PC-9 (cell line): ENCODE measurements at regions not wholly inside any gene's neighbourhood (a gene's known extent, or its start where the extent isn't known, plus 50 kb on each side); places are given as distances from the start of the nearest gene placed in this dataset.

Source experiments
- BruUV-seq: library from RNA; stranded (reverse); fragments of 400-500 nt; replicated peaks from 2 replicates; lab custom pipeline; 2021; lab: Mats Ljungman, UMichigan
- CTCF ChIA-PET: fragments of 300-600 bp; sonication (Branson Sonifier 250); formaldehyde crosslinking; loops from one replicate; lab custom pipeline; 2022; ENCODE audit warnings: antibody characterized with exemption; lab: Charles Lee
- POLR2A ChIA-PET: fragments of 300-600 bp; sonication (Branson Sonifier 250); formaldehyde crosslinking; loops from one replicate; lab custom pipeline; 2022; ENCODE audit warnings: antibody characterized with exemption; ENCODE audit not compliant: unreplicated experiment; lab: Charles Lee
- DNase-seq, 2 experiments: peaks; one replicate each; pipeline versions ENCODE4 v3.0.0 to v3.0.0-alpha.2; 2015 to 2022; ENCODE audit warnings: mixed read lengths in 1 of 2
- H2AFZ ChIP-seq: fragments of 200-600 bp; sonication (generic); 2 replicates; pipeline ENCODE4 v1.8.1; 2017; ENCODE audit warnings: antibody characterized with exemption
- H3F3A ChIP-seq: fragments of 200-600 bp; sonication (generic); 2 replicates; pipeline ENCODE4 v1.8.1; 2017; ENCODE audit warnings: antibody characterized with exemption, mild to moderate bottlenecking, low read depth; ENCODE audit not compliant: insufficient read depth
- H3K27ac ChIP-seq: fragments of 200-600 bp; sonication (generic); 2 replicates; pipeline ENCODE4 v1.6.1; 2016; ENCODE audit warnings: mixed run types
- H3K27me3 ChIP-seq: fragments of 200-600 bp; sonication (generic); 2 replicates; pipeline ENCODE4 v1.6.1; 2016; ENCODE audit warnings: low read depth, mixed run types; ENCODE audit not compliant: insufficient read depth
- H3K36me3 ChIP-seq: fragments of 200-600 bp; sonication (generic); 2 replicates; pipeline ENCODE4 v1.6.1; 2016; ENCODE audit warnings: low read depth, mixed run types
- H3K4me1 ChIP-seq: fragments of 200-600 bp; sonication (generic); replicated peaks from 2 replicates; pipeline ENCODE4 v1.6.1; 2016; ENCODE audit warnings: mixed run types; ENCODE audit not compliant: insufficient read depth
- H3K4me2 ChIP-seq: fragments of 200-600 bp; sonication (generic); 2 replicates; pipeline ENCODE4 v1.6.1; 2017; ENCODE audit warnings: mixed run types
- H3K4me3 ChIP-seq: fragments of 200-600 bp; sonication (generic); 2 replicates; pipeline ENCODE4 v1.6.1; 2016; ENCODE audit warnings: mixed run types
- H3K79me2 ChIP-seq: fragments of 200-600 bp; sonication (generic); 2 replicates; pipeline ENCODE4 v1.6.1; 2017; ENCODE audit warnings: low read depth, mixed run types
- H3K9me2 ChIP-seq: fragments of 200-600 bp; sonication (generic); 2 replicates; pipeline ENCODE4 v1.8.1; 2017; ENCODE audit warnings: mild to moderate bottlenecking; ENCODE audit not compliant: insufficient read depth
- H3K9me3 ChIP-seq: fragments of 200-600 bp; sonication (generic); 2 replicates; pipeline ENCODE4 v1.8.1; 2016; ENCODE audit warnings: low read depth; ENCODE audit not compliant: insufficient read depth
- H4K20me1 ChIP-seq: fragments of 200-600 bp; sonication (generic); 2 replicates; pipeline ENCODE4 v1.8.1; 2017; ENCODE audit not compliant: insufficient read depth
- CTCF ChIP-seq: fragments of 200-600 bp; sonication (generic); conservative IDR thresholded peaks from 2 replicates; pipeline ENCODE4 v1.6.1; 2017; ENCODE audit warnings: mixed run types, antibody characterized with exemption, mild to moderate bottlenecking, moderate library complexity
- EZH2 ChIP-seq: fragments of 200-600 bp; sonication (generic); IDR thresholded peaks from 2 replicates; pipeline ENCODE4 v1.8.0; 2017; ENCODE audit warnings: antibody characterized with exemption, low read depth
- intact Hi-C: fragments of 100-400 bp; cut with micrococcal nuclease; formaldehyde crosslinking; loops from one replicate; pipeline ENCODE4 v1.10.0; 2022; ENCODE audit not compliant: unreplicated experiment

DNA sequence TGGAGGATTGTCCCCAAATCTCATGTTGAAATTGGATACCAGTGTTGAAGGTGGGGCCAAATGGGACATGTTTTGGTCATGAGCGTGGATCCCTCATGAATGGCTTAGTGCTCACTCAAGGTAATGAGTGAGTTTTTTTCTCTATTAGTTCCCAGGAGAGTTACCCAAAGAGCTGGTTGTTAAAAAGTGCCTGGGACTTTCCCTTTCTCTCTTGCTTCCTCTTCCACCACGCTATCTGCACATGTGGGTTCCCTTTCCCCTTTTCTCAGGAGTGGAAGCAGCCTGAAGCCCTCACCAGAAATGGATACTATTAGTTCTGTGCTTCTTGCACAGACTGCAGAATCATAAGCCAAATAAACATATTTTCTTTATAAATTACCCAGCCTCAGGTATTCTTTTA is 465.4 kb downstream of the FSCB start:
- Histone ChIP-seq H2AFZ (no peak overlapping the region), H3K9me2 (no peaks in the 10 kb centered on the region), H3K27me3 (no peaks in the 10 kb centered on the region), H3K79me2 (no peaks in the 10 kb centered on the region), H3K27ac (no peak overlapping the region), H3K9me3 (no peaks in the 10 kb centered on the region), H3K4me3 (no peak overlapping the region), H3K36me3 (no peaks in the 10 kb centered on the region), H3K4me2 (no peak overlapping the region), H3F3A (no peaks in the 10 kb centered on the region), H4K20me1 (no peaks in the 10 kb centered on the region), H3K4me1 (no peaks in the 10 kb centered on the region)
- POLR2A ChIA-PET, result no interaction called here
- DNase-seq, result no peak
- no peak for TF ChIP-seq CTCF
- no peak for TF ChIP-seq EZH2
- BruUV-seq, result no TSS peak
- intact Hi-C loops, result no loop called here
- CTCF ChIA-PET, result no interaction called here

DNA sequence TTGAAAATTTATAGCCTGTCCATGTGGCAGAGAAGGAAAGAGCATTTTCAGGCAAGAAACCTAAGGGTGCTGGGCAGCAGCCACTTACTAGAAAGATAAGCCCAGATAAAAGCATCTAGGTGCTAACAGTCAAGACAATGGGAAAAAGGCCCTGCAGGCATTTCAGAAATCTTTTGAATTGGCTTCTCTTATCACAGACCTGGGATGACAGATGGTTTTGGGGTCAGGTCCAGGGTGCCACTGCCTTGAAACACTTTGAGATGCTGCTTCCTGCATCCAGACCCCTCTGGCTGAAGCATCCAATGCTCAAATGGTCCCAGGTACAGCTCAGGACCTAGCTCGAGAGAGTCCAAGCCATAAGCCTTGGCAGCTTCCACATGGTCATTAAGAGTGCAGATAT is 466.5 kb downstream of the FSCB start:
- ChIA-PET POLR2A (no interaction called here), CTCF (no interaction called here)
- Histone ChIP-seq H3K4me1 (no peaks in the 10 kb centered on the region), H3K9me2 (no peaks in the 10 kb centered on the region), H3K4me2 (no peak overlapping the region), H3K79me2 (no peaks in the 10 kb centered on the region), H3K27me3 (no peaks in the 10 kb centered on the region), H4K20me1 (no peaks in the 10 kb centered on the region), H3K27ac (no peak overlapping the region), H2AFZ (no peak overlapping the region), H3K9me3 (no peaks in the 10 kb centered on the region), H3K4me3 (no peak overlapping the region), H3F3A (no peaks in the 10 kb centered on the region), H3K36me3 (no peaks in the 10 kb centered on the region)
- BruUV-seq, result no TSS peak
- TF ChIP-seq EZH2 (no peak), CTCF (no peak)
- no peak for DNase-seq
- intact Hi-C loops, result no loop called here

- H3K4me3 ChIP-seq, result no peak overlapping the region
- H3K79me2 ChIP-seq, result no peaks in the 10 kb centered on the region
- no peaks in the 10 kb centered on the region for H3K9me3 ChIP-seq
- H3K4me1 ChIP-seq, result no peaks in the 10 kb centered on the region
- TF ChIP-seq CTCF, result no peak
- no peak for TF ChIP-seq EZH2
- no peaks in the 10 kb centered on the region for H3K36me3 ChIP-seq
- no peak overlapping the region for H3K4me2 ChIP-seq
- H2AFZ ChIP-seq, result no peak overlapping the region
- no peak overlapping the region for H3K27ac ChIP-seq
- no peaks in the 10 kb centered on the region for H3K9me2 ChIP-seq
- H3K27me3 ChIP-seq, result no peaks in the 10 kb centered on the region
- intact Hi-C loops, result no loop called here
- no peaks in the 10 kb centered on the region for H4K20me1 ChIP-seq
- no peaks in the 10 kb centered on the region for H3F3A ChIP-seq
- POLR2A ChIA-PET, result no interaction called here
- CTCF ChIA-PET, result no interaction called here
- BruUV-seq, result no TSS peak
- no peak for DNase-seq
Measured at GRCh38 chr14:44036248-44036647, 470.8 kb downstream of the FSCB start.
